ENCODE measurements at regions not wholly inside any gene's neighbourhood (a gene's known extent, or its start where the extent isn't known, plus 50 kb on each side); places are given as distances from the start of the nearest gene placed in this dataset.

DNA sequence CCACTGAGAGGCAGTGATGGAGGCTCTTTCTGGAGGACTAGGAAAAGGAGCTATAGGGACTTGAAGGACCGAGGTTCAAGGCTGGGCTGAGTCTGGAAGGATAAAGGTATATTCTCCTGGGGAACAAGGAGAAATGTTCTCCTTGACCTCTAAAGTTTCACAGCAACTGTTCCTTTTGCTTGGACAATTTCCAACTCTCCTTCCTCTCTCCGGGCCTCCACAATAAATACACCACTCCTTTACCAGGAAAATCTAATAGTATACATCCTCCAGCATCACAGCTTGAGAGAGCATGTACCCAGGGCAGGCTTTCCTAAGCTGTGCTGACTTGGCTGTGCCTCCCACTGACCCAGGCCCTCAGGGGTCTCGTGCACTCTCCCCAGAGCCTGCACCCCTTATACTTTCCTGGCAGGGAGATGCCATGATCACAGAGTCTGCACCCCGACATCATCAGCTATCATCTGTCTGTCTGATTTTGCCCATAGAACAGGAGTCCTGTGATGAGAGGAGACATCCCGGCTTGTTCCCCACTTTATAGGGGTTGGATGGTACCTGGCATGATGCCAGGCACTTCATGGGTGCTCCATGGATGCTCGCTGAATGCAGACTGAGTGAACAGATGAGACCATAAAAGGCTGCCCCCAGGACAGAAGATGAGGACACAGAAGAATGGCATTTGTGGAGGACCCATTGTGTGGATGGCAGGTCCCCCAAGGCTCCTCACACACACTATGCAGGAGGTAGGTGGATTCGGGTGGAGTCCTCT is 582.6 kb upstream of the CDH5 start:
- TF ChIP-seq, protein P1, sequence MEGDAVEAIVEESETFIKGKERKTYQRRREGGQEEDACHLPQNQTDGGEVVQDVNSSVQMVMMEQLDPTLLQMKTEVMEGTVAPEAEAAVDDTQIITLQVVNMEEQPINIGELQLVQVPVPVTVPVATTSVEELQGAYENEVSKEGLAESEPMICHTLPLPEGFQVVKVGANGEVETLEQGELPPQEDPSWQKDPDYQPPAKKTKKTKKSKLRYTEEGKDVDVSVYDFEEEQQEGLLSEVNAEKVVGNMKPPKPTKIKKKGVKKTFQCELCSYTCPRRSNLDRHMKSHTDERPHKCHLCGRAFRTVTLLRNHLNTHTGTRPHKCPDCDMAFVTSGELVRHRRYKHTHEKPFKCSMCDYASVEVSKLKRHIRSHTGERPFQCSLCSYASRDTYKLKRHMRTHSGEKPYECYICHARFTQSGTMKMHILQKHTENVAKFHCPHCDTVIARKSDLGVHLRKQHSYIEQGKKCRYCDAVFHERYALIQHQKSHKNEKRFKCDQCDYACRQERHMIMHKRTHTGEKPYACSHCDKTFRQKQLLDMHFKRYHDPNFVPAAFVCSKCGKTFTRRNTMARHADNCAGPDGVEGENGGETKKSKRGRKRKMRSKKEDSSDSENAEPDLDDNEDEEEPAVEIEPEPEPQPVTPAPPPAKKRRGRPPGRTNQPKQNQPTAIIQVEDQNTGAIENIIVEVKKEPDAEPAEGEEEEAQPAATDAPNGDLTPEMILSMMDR (IDR thresholded peaks at IDR 0.05; ENCODE audit: insufficient read depth, low read length), result no peak
- TF ChIP-seq, protein P2, sequence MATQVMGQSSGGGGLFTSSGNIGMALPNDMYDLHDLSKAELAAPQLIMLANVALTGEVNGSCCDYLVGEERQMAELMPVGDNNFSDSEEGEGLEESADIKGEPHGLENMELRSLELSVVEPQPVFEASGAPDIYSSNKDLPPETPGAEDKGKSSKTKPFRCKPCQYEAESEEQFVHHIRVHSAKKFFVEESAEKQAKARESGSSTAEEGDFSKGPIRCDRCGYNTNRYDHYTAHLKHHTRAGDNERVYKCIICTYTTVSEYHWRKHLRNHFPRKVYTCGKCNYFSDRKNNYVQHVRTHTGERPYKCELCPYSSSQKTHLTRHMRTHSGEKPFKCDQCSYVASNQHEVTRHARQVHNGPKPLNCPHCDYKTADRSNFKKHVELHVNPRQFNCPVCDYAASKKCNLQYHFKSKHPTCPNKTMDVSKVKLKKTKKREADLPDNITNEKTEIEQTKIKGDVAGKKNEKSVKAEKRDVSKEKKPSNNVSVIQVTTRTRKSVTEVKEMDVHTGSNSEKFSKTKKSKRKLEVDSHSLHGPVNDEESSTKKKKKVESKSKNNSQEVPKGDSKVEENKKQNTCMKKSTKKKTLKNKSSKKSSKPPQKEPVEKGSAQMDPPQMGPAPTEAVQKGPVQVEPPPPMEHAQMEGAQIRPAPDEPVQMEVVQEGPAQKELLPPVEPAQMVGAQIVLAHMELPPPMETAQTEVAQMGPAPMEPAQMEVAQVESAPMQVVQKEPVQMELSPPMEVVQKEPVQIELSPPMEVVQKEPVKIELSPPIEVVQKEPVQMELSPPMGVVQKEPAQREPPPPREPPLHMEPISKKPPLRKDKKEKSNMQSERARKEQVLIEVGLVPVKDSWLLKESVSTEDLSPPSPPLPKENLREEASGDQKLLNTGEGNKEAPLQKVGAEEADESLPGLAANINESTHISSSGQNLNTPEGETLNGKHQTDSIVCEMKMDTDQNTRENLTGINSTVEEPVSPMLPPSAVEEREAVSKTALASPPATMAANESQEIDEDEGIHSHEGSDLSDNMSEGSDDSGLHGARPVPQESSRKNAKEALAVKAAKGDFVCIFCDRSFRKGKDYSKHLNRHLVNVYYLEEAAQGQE (IDR thresholded peaks at IDR 0.05; ENCODE audit: insufficient replicate concordance, low read depth), result no peak
